T-cell (primary cell): ENCODE measurements at regions not wholly inside any gene's neighbourhood (a gene's known extent, or its start where the extent isn't known, plus 50 kb on each side); places are given as distances from the start of the nearest gene placed in this dataset.
"Not testable (repeated sequence)": the region's sequence is repeated elsewhere in the genome, so short reads cannot be mapped to it uniquely, and the experiment has no call there.

Source experiments
- ATAC-seq, 4 experiments: fragments of 200-7000 bp in 3 of 4; fragments of 150-1000 bp in 1 of 4; cut with Tn5 transposase; replicated peaks in 1 of 4; 1 replicate in 3 of 4; 2 replicates in 1 of 4; pipeline ENCODE4 v1.10.0; 2021; ENCODE audit warnings: moderate library complexity in 3 of 4, mild to moderate bottlenecking in 2 of 4, moderate number of reproducible peaks in 1 of 4
- CTCF ChIA-PET, 2 donors: fragments of 300-600 bp; sonication (Branson Sonifier 250); formaldehyde crosslinking; loops; one replicate each; lab custom pipeline; 2022; ENCODE audit warnings: antibody characterized with exemption in 2 of 2; lab: Charles Lee
- POLR2A ChIA-PET, 2 donors: fragments of 300-600 bp; sonication (Branson Sonifier 250); formaldehyde crosslinking; loops; one replicate each; lab custom pipeline; 2022; ENCODE audit warnings: antibody characterized with exemption in 2 of 2; lab: Charles Lee
- DNase-seq, 35 experiments: peaks; one replicate each; pipeline versions ENCODE4 v3.0.0 to v3.0.0-alpha.2; 2013 to 2023
- H3K27ac ChIP-seq: one replicate; pipeline ENCODE4 v1.5.1; 2013; ENCODE audit warnings: low read length
- H3K27me3 ChIP-seq, 2 experiments: replicated peaks in 1 of 2; 1 replicate in 1 of 2; 2 replicates in 1 of 2; pipeline versions ENCODE4 v1.6.1 to v1.7.0; 2013; ENCODE audit warnings: low read length in 1 of 2, mixed read lengths in 1 of 2; ENCODE audit not compliant: control insufficient read depth in 2 of 2, insufficient read depth in 2 of 2; ENCODE audit errors: extremely low read depth in 1 of 2
- H3K36me3 ChIP-seq, 2 donors: 1 replicate in 1 of 2; 2 replicates in 1 of 2; pipeline versions ENCODE4 v1.6.1 to v1.7.0; 2013; ENCODE audit warnings: low read length in 1 of 2; ENCODE audit not compliant: control insufficient read depth in 2 of 2, insufficient read depth in 1 of 2; ENCODE audit errors: extremely low read depth in 1 of 2
- H3K4me1 ChIP-seq, 2 experiments: 1 replicate in 1 of 2; 2 replicates in 1 of 2; pipeline versions ENCODE4 v1.6.1 to v1.7.0; 2013; ENCODE audit warnings: low read length in 2 of 2, mixed read lengths in 1 of 2; ENCODE audit not compliant: insufficient read depth in 2 of 2, control insufficient read depth in 1 of 2; ENCODE audit errors: extremely low read depth in 1 of 2
- H3K4me3 ChIP-seq, 2 donors: 1 replicate in 1 of 2; 2 replicates in 1 of 2; pipeline versions ENCODE4 v1.5.1 to v1.7.0; 2013; ENCODE audit warnings: mild to moderate bottlenecking in 2 of 2, low read length in 1 of 2, moderate library complexity in 1 of 2; ENCODE audit not compliant: control insufficient read depth in 1 of 2; ENCODE audit errors: extremely low read depth in 1 of 2
- H3K9me3 ChIP-seq: 2 replicates; pipeline ENCODE4 v1.7.0; 2013
- H3K27ac Mint-ChIP-seq, 2 donors: one replicate each; pipeline ENCODE4 v1.8.0; 2020 to 2021; ENCODE audit warnings: mild to moderate bottlenecking in 2 of 2, mixed read lengths in 2 of 2
- H3K27me3 Mint-ChIP-seq, 2 donors: one replicate each; pipeline ENCODE4 v1.8.0; 2021 to 2022; ENCODE audit warnings: mixed read lengths in 2 of 2
- H3K36me3 Mint-ChIP-seq: one replicate; pipeline ENCODE4 v1.8.0; 2021; ENCODE audit warnings: mixed read lengths
- H3K4me1 Mint-ChIP-seq, 3 donors: one replicate each; pipeline ENCODE4 v1.8.0; 2020 to 2022; ENCODE audit warnings: mixed read lengths in 3 of 3, mild to moderate bottlenecking in 1 of 3
- H3K4me3 Mint-ChIP-seq, 3 donors: one replicate each; pipeline ENCODE4 v1.8.0; 2020 to 2022; ENCODE audit warnings: mild to moderate bottlenecking in 3 of 3, mixed read lengths in 3 of 3, moderate library complexity in 3 of 3
- H3K9me3 Mint-ChIP-seq, 3 donors: one replicate each; pipeline ENCODE4 v1.8.0; 2020 to 2022; ENCODE audit warnings: mixed read lengths in 3 of 3
- WGBS: methylation state at CpG from one replicate; pipeline ENCODE4 v1.1.5; 2013; ENCODE audit warnings: missing lambda C conversion rate; ENCODE audit not compliant: insufficient coverage; 5-methylcytosine and 5-hydroxymethylcytosine counted together

- Mint-ChIP-seq H3K4me3 (no peak overlapping the region), H3K27ac (no peak overlapping the region), H3K9me3 (no peaks in the 10 kb centered on the region), H3K4me1 (peaks cover 9 to 31% (median 10%) of the 10 kb centered on the region in 3 donors), H3K36me3 (peaks cover 7% of the 10 kb centered on the region), H3K27me3 (peaks cover 0 to 3% of the 10 kb centered on the region in 2 donors)
- ATAC-seq (no peak), DNase-seq (no peak)
- Histone ChIP-seq H3K4me1 (peaks cover 0 to 15% of the 10 kb centered on the region in 2 experiments), H3K27me3 (no peaks in the 10 kb centered on the region), H3K9me3 (no peaks in the 10 kb centered on the region), H3K4me3 (no peak overlapping the region), H3K36me3 (no peaks in the 10 kb centered on the region), H3K27ac (no peak overlapping the region)
- WGBS: 59% methylated on average over 2 of the region's 4 CpGs
- CTCF ChIA-PET: interaction anchor here in 1 of 2 donors (1.0 kb wide), 1 partner anchor 45 kb away, joined by 3 read pairs; no protein-coding TSS in a partner anchor
- POLR2A ChIA-PET: no interaction called here
Observed at GRCh38 chr2:8442833-8443486, 238.9 kb upstream of the ID2 start.

GRCh38 chr2:8445580-8445979 lies 236.3 kb upstream of the ID2 start:
- Mint-ChIP-seq H3K9me3 (no peaks in the 10 kb centered on the region), H3K27me3 (no peaks in the 10 kb centered on the region), H3K36me3 (no peaks in the 10 kb centered on the region), H3K27ac (no peak overlapping the region), H3K4me1 (peaks cover 0 to 17% (median 5%) of the 10 kb centered on the region in 3 donors), H3K4me3 (no peak overlapping the region)
- WGBS: 42% methylated on average over 2 of the region's 4 CpGs
- no peak overlapping the region for H3K27ac ChIP-seq
- H3K4me3 ChIP-seq: no peak overlapping the region
- no peaks in the 10 kb centered on the region for H3K36me3 ChIP-seq
- peaks cover 0 to 3% of the 10 kb centered on the region in 2 experiments for H3K4me1 ChIP-seq
- ChIA-PET CTCF (no interaction called here), POLR2A (no interaction called here)
- no peak for DNase-seq
- H3K9me3 ChIP-seq: no peaks in the 10 kb centered on the region
- ATAC-seq: no peak
- H3K27me3 ChIP-seq: no peaks in the 10 kb centered on the region

- H3K27ac ChIP-seq, ATAC-seq, CTCF ChIA-PET, H3K9me3 ChIP-seq, H3K4me3 Mint-ChIP-seq, POLR2A ChIA-PET, H3K36me3 Mint-ChIP-seq, H3K4me3 ChIP-seq, H3K4me1 ChIP-seq, H3K9me3 Mint-ChIP-seq, DNase-seq, H3K27ac Mint-ChIP-seq, H3K27me3 ChIP-seq, H3K36me3 ChIP-seq, H3K27me3 Mint-ChIP-seq: not testable (repeated sequence)
- WGBS: 97% methylated on average over 3 of the region's 3 CpGs
- H3K4me1 Mint-ChIP-seq: peaks cover 0 to 15% (median 5%) of the 10 kb centered on the region in 3 donors
Observed at GRCh38 chr2:8446751-8447150, 235.1 kb upstream of the ID2 start.

- no peak for ATAC-seq
- Histone ChIP-seq H3K27ac (no peak overlapping the region), H3K4me3 (no peak overlapping the region), H3K9me3 (no peaks in the 10 kb centered on the region), H3K4me1 (no peaks in the 10 kb centered on the region), H3K27me3 (no peaks in the 10 kb centered on the region), H3K36me3 (no peaks in the 10 kb centered on the region)
- Mint-ChIP-seq H3K27me3 (no peaks in the 10 kb centered on the region), H3K27ac (no peak overlapping the region), H3K9me3 (no peaks in the 10 kb centered on the region), H3K4me3 (no peak overlapping the region), H3K4me1 (peaks cover 0 to 6% (median 0%) of the 10 kb centered on the region in 3 donors), H3K36me3 (no peaks in the 10 kb centered on the region)
- ChIA-PET POLR2A (no interaction called here), CTCF (no interaction called here)
- 88% methylated on average over 2 of the region's 3 CpGs for WGBS
- DNase-seq: no peak
Observed at GRCh38 chr2:8447610-8448221, 234.1 kb upstream of the ID2 start.

GRCh38 chr2:8448824-8449556 lies 232.9 kb upstream of the ID2 start:
- ATAC-seq (no peak), DNase-seq (no peak)
- Histone ChIP-seq H3K4me1 (no peaks in the 10 kb centered on the region), H3K9me3 (no peaks in the 10 kb centered on the region), H3K27me3 (no peaks in the 10 kb centered on the region), H3K36me3 (no peaks in the 10 kb centered on the region), H3K27ac (no peak overlapping the region), H3K4me3 (no peak overlapping the region)
- CTCF ChIA-PET: interaction anchor here in 1 of 2 donors (0.6 kb wide), 1 partner anchor 132 kb away, joined by 6 read pairs; no protein-coding TSS in a partner anchor
- 96% methylated on average over 3 of the region's 10 CpGs for WGBS
- Mint-ChIP-seq H3K27me3 (no peaks in the 10 kb centered on the region), H3K27ac (no peak overlapping the region), H3K4me3 (no peak overlapping the region), H3K4me1 (no peaks in the 10 kb centered on the region), H3K36me3 (no peaks in the 10 kb centered on the region), H3K9me3 (no peaks in the 10 kb centered on the region)
- POLR2A ChIA-PET: no interaction called here

- no peaks in the 10 kb centered on the region for H3K27me3 Mint-ChIP-seq
- H3K36me3 ChIP-seq: no peaks in the 10 kb centered on the region
- H3K4me1 ChIP-seq: peaks cover 3 to 18% of the 10 kb centered on the region in 2 experiments
- 100% methylated on average over 4 of the region's 5 CpGs for WGBS
- DNase-seq (no peak), ATAC-seq (no peak)
- no peak overlapping the region for H3K27ac ChIP-seq
- H3K4me1 Mint-ChIP-seq: peaks cover 13 to 19% (median 13%) of the 10 kb centered on the region in 3 donors
- H3K9me3 ChIP-seq: no peaks in the 10 kb centered on the region
- H3K4me3 Mint-ChIP-seq: no peak overlapping the region
- ChIA-PET POLR2A (no interaction called here), CTCF (no interaction called here)
- no peaks in the 10 kb centered on the region for H3K36me3 Mint-ChIP-seq
- no peaks in the 10 kb centered on the region for H3K27me3 ChIP-seq
- H3K27ac Mint-ChIP-seq: no peak overlapping the region
- no peaks in the 10 kb centered on the region for H3K9me3 Mint-ChIP-seq
- no peak overlapping the region for H3K4me3 ChIP-seq
Observed at GRCh38 chr2:8451273-8451672, 230.6 kb upstream of the ID2 start.
